Neural cell (in vitro differentiated cells): ENCODE measurements at regions not wholly inside any gene's neighbourhood (a gene's known extent, or its start where the extent isn't known, plus 50 kb on each side); places are given as distances from the start of the nearest gene placed in this dataset.

Experiments
- H2AFZ ChIP-seq: fragments of 200-600, 300-800 bp; sonication (generic), shearing (Covaris generic); 2 replicates; pipeline ENCODE4 v1.6.0; 2014; ENCODE audit warnings: low read depth, mild to moderate bottlenecking, antibody characterized with exemption, low read length, moderate library complexity
- H3F3A ChIP-seq: fragments of 200-600 bp; shearing (Covaris generic); 2 replicates; pipeline ENCODE4 v1.6.1; 2016; ENCODE audit warnings: mild to moderate bottlenecking, moderate library complexity, mixed read lengths, antibody characterized with exemption, low read length; ENCODE audit not compliant: insufficient read depth, poor library complexity, severe bottlenecking
- H3K27ac ChIP-seq: fragments of 200-600, 300-800 bp; sonication (generic), shearing (Covaris generic); 2 replicates; pipeline ENCODE4 v1.5.1; 2014; ENCODE audit warnings: mild to moderate bottlenecking, low read length, moderate library complexity
- H3K27me3 ChIP-seq: fragments of 300-800, 200-600 bp; sonication (generic), shearing (Covaris generic); 2 replicates; pipeline ENCODE4 v1.6.0; 2014; ENCODE audit warnings: mild to moderate bottlenecking, low read depth, low read length, moderate library complexity; ENCODE audit not compliant: insufficient read depth
- H3K36me3 ChIP-seq: fragments of 300-800, 200-600 bp; sonication (generic), shearing (Covaris generic); 2 replicates; pipeline ENCODE4 v1.5.1; 2014; ENCODE audit warnings: mild to moderate bottlenecking, antibody characterized with exemption, low read length, moderate library complexity; ENCODE audit not compliant: insufficient read depth
- H3K4me2 ChIP-seq: fragments of 300-800, 200-600 bp; sonication (generic), shearing (Covaris generic); 2 replicates; pipeline ENCODE4 v1.6.0; 2014; ENCODE audit warnings: mild to moderate bottlenecking, low read length
- H3K4me3 ChIP-seq: fragments of 300-800, 200-600 bp; sonication (generic), shearing (Covaris generic); 2 replicates; pipeline ENCODE4 v1.5.1; 2014; ENCODE audit warnings: mild to moderate bottlenecking, low read length, moderate library complexity
- H3K79me2 ChIP-seq: fragments of 200-600 bp; shearing (Covaris generic); replicated peaks from 2 replicates; pipeline ENCODE4 v1.6.0; 2014; ENCODE audit warnings: mild to moderate bottlenecking, low read length, moderate library complexity; ENCODE audit not compliant: insufficient read depth
- H3K9ac ChIP-seq: fragments of 300-800, 200-600 bp; sonication (generic), shearing (Covaris generic); 2 replicates; pipeline ENCODE4 v1.6.1; 2016; ENCODE audit warnings: mild to moderate bottlenecking, low read length, mixed read lengths
- H3K9me2 ChIP-seq: fragments of 200-600 bp; shearing (Covaris generic); 2 replicates; pipeline ENCODE4 v1.6.1; 2016; ENCODE audit warnings: mild to moderate bottlenecking, low read length, mixed read lengths; ENCODE audit not compliant: insufficient read depth
- H3K9me3 ChIP-seq: fragments of 200-600, 300-800 bp; sonication (generic), shearing (Covaris generic); 2 replicates; pipeline ENCODE4 v1.6.1; 2016; ENCODE audit warnings: mild to moderate bottlenecking, mixed run types, low read length, moderate library complexity, mixed read lengths
- H4K20me1 ChIP-seq: fragments of 200-600 bp; shearing (Covaris generic); 2 replicates; pipeline ENCODE4 v1.6.1; 2016; ENCODE audit warnings: mild to moderate bottlenecking, mixed run types; ENCODE audit not compliant: insufficient read depth
- CTCF ChIP-seq: fragments of 450-650 bp; IDR thresholded peaks from 2 replicates; pipeline ENCODE4 v1.5.1; 2014; ENCODE audit warnings: antibody characterized with exemption, mild to moderate bottlenecking, moderate library complexity; ENCODE audit not compliant: poor library complexity, severe bottlenecking
- EP300 ChIP-seq: fragments of 450-650 bp; conservative IDR thresholded peaks from 2 replicates; pipeline ENCODE4 v1.6.1; 2014; ENCODE audit warnings: antibody characterized with exemption, mild to moderate bottlenecking, moderate library complexity; ENCODE audit not compliant: poor library complexity, severe bottlenecking
- POLR2AphosphoS5 ChIP-seq: IDR thresholded peaks from 2 replicates; pipeline ENCODE4 v1.6.1; 2012
- RAD21 ChIP-seq: fragments of 450-650 bp; conservative IDR thresholded peaks from 2 replicates; pipeline ENCODE4 v1.6.1; 2014; ENCODE audit warnings: antibody characterized with exemption, mild to moderate bottlenecking, moderate library complexity
- REST ChIP-seq: IDR thresholded peaks from 2 replicates; pipeline ENCODE4 v1.6.1; 2012; ENCODE audit warnings: borderline replicate concordance
- SMC3 ChIP-seq: fragments of 450-650 bp; conservative IDR thresholded peaks from 2 replicates; pipeline ENCODE4 v1.6.1; 2014; ENCODE audit warnings: antibody characterized with exemption, mild to moderate bottlenecking, moderate library complexity; ENCODE audit not compliant: poor library complexity

GRCh38 chr2:241948901-241949735 lies 79.6 kb downstream of the RTP5 start:
- Histone ChIP-seq H3K27ac (no peak overlapping the region), H2AFZ (no peak overlapping the region), H3K4me3 (no peak overlapping the region), H3K27me3 (no peaks in the 10 kb centered on the region), H3K4me2 (no peak overlapping the region), H3F3A (no peaks in the 10 kb centered on the region), H3K9me2 (no peaks in the 10 kb centered on the region), H3K79me2 (no peaks in the 10 kb centered on the region), H4K20me1 (no peaks in the 10 kb centered on the region), H3K9ac (no peak overlapping the region), H3K9me3 (no peaks in the 10 kb centered on the region), H3K36me3 (no peaks in the 10 kb centered on the region)
- TF ChIP-seq CTCF = no peak
- no peak for TF ChIP-seq EP300
- no peak for TF ChIP-seq SMC3
- TF ChIP-seq REST = no peak
- no peak for TF ChIP-seq RAD21
- TF ChIP-seq POLR2AphosphoS5 = no peak

GRCh38 chr2:241949736-241950412 lies 80.3 kb downstream of the RTP5 start:
- Histone ChIP-seq H3K27ac (no peak overlapping the region), H3K27me3 (no peaks in the 10 kb centered on the region), H3K36me3 (no peaks in the 10 kb centered on the region), H3K9me2 (no peaks in the 10 kb centered on the region), H3K79me2 (no peaks in the 10 kb centered on the region), H4K20me1 (no peaks in the 10 kb centered on the region), H2AFZ (no peak overlapping the region), H3K9me3 (no peaks in the 10 kb centered on the region), H3F3A (no peaks in the 10 kb centered on the region), H3K9ac (no peak overlapping the region), H3K4me3 (no peak overlapping the region), H3K4me2 (no peak overlapping the region)
- no peak for TF ChIP-seq CTCF
- no peak for TF ChIP-seq EP300
